Activated naive CD8-positive, alpha-beta T cell treated with anti-CD3 and anti-CD28 coated beads, Interleukin-2, amount 50 U/mL, for 16 hours (primary cell): ENCODE measurements at regions not wholly inside any gene's neighbourhood (a gene's known extent, or its start where the extent isn't known, plus 50 kb on each side); places are given as distances from the start of the nearest gene placed in this dataset.
"Not testable (repeated sequence)": the region's sequence is repeated elsewhere in the genome, so short reads cannot be mapped to it uniquely, and the experiment has no call there.

Experiments used
- DNase-seq: peaks from one replicate; pipeline ENCODE4 v3.0.0-alpha.2; 2020; ENCODE audit warnings: low read depth, low spot score

GRCh38 chr6:8627085-8627861 is 191.9 kb upstream of the SLC35B3 start:
- DNase-seq, result no peak

- DNase-seq, result no peak
Observed at GRCh38 chr6:8624665-8625064, 189.3 kb upstream of the SLC35B3 start.

- no peak for DNase-seq
Observed at GRCh38 chr6:8623441-8623840, 188.1 kb upstream of the SLC35B3 start.

GRCh38 chr6:8619853-8620252 is 184.5 kb upstream of the SLC35B3 start:
- DNase-seq, result no peak

- DNase-seq, result not testable (repeated sequence)
Observed at GRCh38 chr6:8619408-8619807, 184.1 kb upstream of the SLC35B3 start.

GRCh38 chr6:8608737-8609136 is 173.4 kb upstream of the SLC35B3 start:
- DNase-seq, result no peak

- no peak for DNase-seq
Observed at GRCh38 chr6:8589941-8590729, 154.8 kb upstream of the SLC35B3 start.

- DNase-seq, result no peak
Observed at GRCh38 chr6:8588176-8588575, 152.8 kb upstream of the SLC35B3 start.

GRCh38 chr6:8583291-8583690 is 147.9 kb upstream of the SLC35B3 start:
- DNase-seq, result no peak

- DNase-seq, result no peak
Observed at GRCh38 chr6:8579372-8579771, 144.0 kb upstream of the SLC35B3 start.

- no peak for DNase-seq
Observed at GRCh38 chr6:8578006-8578405, 142.7 kb upstream of the SLC35B3 start.

GRCh38 chr6:8574749-8575468 is 139.6 kb upstream of the SLC35B3 start:
- DNase-seq, result no peak

GRCh38 chr6:8574311-8574710 is 139.0 kb upstream of the SLC35B3 start:
- no peak for DNase-seq

GRCh38 chr6:8570256-8570920 is 135.0 kb upstream of the SLC35B3 start:
- DNase-seq, result no peak

- DNase-seq, result no peak
Observed at GRCh38 chr6:8562125-8562524, 126.8 kb upstream of the SLC35B3 start.

GRCh38 chr6:8558953-8559352 is 123.6 kb upstream of the SLC35B3 start:
- no peak for DNase-seq

GRCh38 chr6:8557014-8557748 is 121.8 kb upstream of the SLC35B3 start:
- no peak for DNase-seq

GRCh38 chr6:8556370-8557013 is 121.1 kb upstream of the SLC35B3 start:
- DNase-seq, result no peak

- DNase-seq, result no peak
Observed at GRCh38 chr6:8551993-8552392, 116.6 kb upstream of the SLC35B3 start.

GRCh38 chr6:8551386-8551785 is 116.0 kb upstream of the SLC35B3 start:
- DNase-seq, result no peak
